ENCODE measurements at regions not wholly inside any gene's neighbourhood (a gene's known extent, or its start where the extent isn't known, plus 50 kb on each side); places are given as distances from the start of the nearest gene placed in this dataset.

- TF ChIP-seq YY1 (IDR thresholded peaks at IDR 0.05; ENCODE audit: low read depth) (no peak), CEBPB (IDR thresholded peaks at IDR 0.05) (no peak), RAD21 (IDR thresholded peaks at IDR 0.05; ENCODE audit: low read depth) (no peak), TCF12 (IDR thresholded peaks at IDR 0.05; ENCODE audit: low read depth) (no peak), CREB1 (IDR thresholded peaks at IDR 0.05; ENCODE audit: low read depth) (no peak)
These were observed 691.4 kb upstream of the FSHR start for GRCh38 chr2:49845671-49846070.

- no peak for TF ChIP-seq REST (IDR thresholded peaks at IDR 0.05; ENCODE audit: low read depth)
- TF ChIP-seq ZBTB7A (IDR thresholded peaks at IDR 0.05; ENCODE audit: low read depth) = no peak
- TF ChIP-seq MAX (IDR thresholded peaks at IDR 0.05) = no peak
- no peak for TF ChIP-seq FOXM1 (IDR thresholded peaks at IDR 0.05; ENCODE audit: borderline replicate concordance, low read depth)
These were observed 690.7 kb upstream of the FSHR start for GRCh38 chr2:49845021-49845420.

- no peak for TF ChIP-seq TEAD4 (IDR thresholded peaks at IDR 0.05)
- TF ChIP-seq EP300 (IDR thresholded peaks at IDR 0.05; ENCODE audit: borderline replicate concordance) = no peak
- no peak for TF ChIP-seq CEBPB (IDR thresholded peaks at IDR 0.05)
- TF ChIP-seq FOXM1 (IDR thresholded peaks at IDR 0.05; ENCODE audit: borderline replicate concordance, low read depth) = no peak
- no peak for TF ChIP-seq MAX (IDR thresholded peaks at IDR 0.05)
- no peak for TF ChIP-seq NFIC (IDR thresholded peaks at IDR 0.05)
- no peak for TF ChIP-seq EGR1 (IDR thresholded peaks at IDR 0.05)
- no peak for TF ChIP-seq USF1 (IDR thresholded peaks at IDR 0.05)
- no peak for TF ChIP-seq ZBTB7A (IDR thresholded peaks at IDR 0.05; ENCODE audit: low read depth)
- no peak for TF ChIP-seq REST (IDR thresholded peaks at IDR 0.05; ENCODE audit: low read depth)
- TF ChIP-seq YY1 (IDR thresholded peaks at IDR 0.05; ENCODE audit: low read depth) = no peak
- TF ChIP-seq TAF1 (IDR thresholded peaks at IDR 0.05; ENCODE audit: low read depth) = no peak
- no peak for TF ChIP-seq CREB1 (IDR thresholded peaks at IDR 0.05; ENCODE audit: low read depth)
These were observed 689.0 kb upstream of the FSHR start for GRCh38 chr2:49843314-49843713.

GRCh38 chr2:49840428-49840975 lies 686.2 kb upstream of the FSHR start:
- TF ChIP-seq REST (IDR thresholded peaks at IDR 0.05; ENCODE audit: low read depth) = no peak
- no peak for TF ChIP-seq RAD21 (IDR thresholded peaks at IDR 0.05; ENCODE audit: low read depth)
- no peak for TF ChIP-seq EP300 (IDR thresholded peaks at IDR 0.05; ENCODE audit: borderline replicate concordance)
- no peak for TF ChIP-seq CEBPB (IDR thresholded peaks at IDR 0.05)
- TF ChIP-seq EGR1 (IDR thresholded peaks at IDR 0.05) = no peak
- no peak for TF ChIP-seq TAF1 (IDR thresholded peaks at IDR 0.05; ENCODE audit: low read depth)
- TF ChIP-seq NFIC (IDR thresholded peaks at IDR 0.05) = no peak
- TF ChIP-seq TCF12 (IDR thresholded peaks at IDR 0.05; ENCODE audit: low read depth) = no peak
- no peak for TF ChIP-seq MAX (IDR thresholded peaks at IDR 0.05)
- no peak for TF ChIP-seq CREB1 (IDR thresholded peaks at IDR 0.05; ENCODE audit: low read depth)
- no peak for TF ChIP-seq FOXM1 (IDR thresholded peaks at IDR 0.05; ENCODE audit: borderline replicate concordance, low read depth)
- no peak for TF ChIP-seq ZBTB7A (IDR thresholded peaks at IDR 0.05; ENCODE audit: low read depth)
- no peak for TF ChIP-seq TEAD4 (IDR thresholded peaks at IDR 0.05)
- TF ChIP-seq USF1 (IDR thresholded peaks at IDR 0.05) = no peak
- no peak for TF ChIP-seq YY1 (IDR thresholded peaks at IDR 0.05; ENCODE audit: low read depth)
